Neuronal stem cell (in vitro differentiated cells): ENCODE measurements at regions not wholly inside any gene's neighbourhood (a gene's known extent, or its start where the extent isn't known, plus 50 kb on each side); places are given as distances from the start of the nearest gene placed in this dataset.

ENCODE experiments used
- DNase-seq: peaks from one replicate; pipeline ENCODE4 v3.0.0-alpha.2; 2013; ENCODE audit warnings: low spot score
- H2AFZ ChIP-seq: one replicate; pipeline ENCODE4 v1.6.1; 2013; ENCODE audit warnings: mild to moderate bottlenecking, low read length, inconsistent platforms
- H2AK5ac ChIP-seq: 2 replicates; pipeline ENCODE4 v1.6.1; 2013; ENCODE audit warnings: low read depth, mild to moderate bottlenecking, inconsistent platforms, low read length, moderate library complexity, mixed read lengths
- H2BK120ac ChIP-seq: 2 replicates; pipeline ENCODE4 v1.6.1; 2013; ENCODE audit warnings: low read depth, mild to moderate bottlenecking, inconsistent platforms, low read length, moderate library complexity, mixed read lengths
- H2BK12ac ChIP-seq: one replicate; pipeline ENCODE4 v1.6.1; 2013; ENCODE audit warnings: low read length, inconsistent platforms
- H2BK15ac ChIP-seq: 2 replicates; pipeline ENCODE4 v1.6.1; 2013; ENCODE audit warnings: mild to moderate bottlenecking, low read length, inconsistent platforms, mixed read lengths
- H2BK5ac ChIP-seq: one replicate; pipeline ENCODE4 v1.6.1; 2013; ENCODE audit warnings: inconsistent platforms, mild to moderate bottlenecking, low read length, moderate library complexity
- H3K14ac ChIP-seq: one replicate; pipeline ENCODE4 v1.6.1; 2013; ENCODE audit warnings: low read length, inconsistent platforms
- H3K18ac ChIP-seq: 2 replicates; pipeline ENCODE4 v1.6.1; 2013; ENCODE audit warnings: low read length, inconsistent platforms
- H3K23ac ChIP-seq: 2 replicates; pipeline ENCODE4 v1.6.1; 2013; ENCODE audit warnings: low read depth, mild to moderate bottlenecking, mixed read lengths, low read length, inconsistent platforms; ENCODE audit not compliant: poor library complexity
- H3K27ac ChIP-seq: replicated peaks from 3 replicates; pipeline ENCODE4 v1.5.1; 2013; ENCODE audit warnings: low read length, inconsistent platforms
- H3K27me3 ChIP-seq, 3 experiments: 2 replicates each; pipeline ENCODE4 v1.6.1; 2013; ENCODE audit warnings: low read length in 3 of 3, mild to moderate bottlenecking in 2 of 3, inconsistent platforms in 1 of 3, low read depth in 1 of 3, mixed read lengths in 1 of 3, moderate library complexity in 1 of 3; ENCODE audit not compliant: control insufficient read depth in 3 of 3, insufficient read depth in 3 of 3
- H3K36me3 ChIP-seq, 2 donors: replicated peaks in 1 of 2; 2 replicates each; pipeline ENCODE4 v1.6.1; 2013; ENCODE audit warnings: low read length in 2 of 2; ENCODE audit not compliant: control insufficient read depth in 2 of 2, insufficient read depth in 2 of 2
- H3K4ac ChIP-seq: 2 replicates; pipeline ENCODE4 v1.6.1; 2013; ENCODE audit warnings: inconsistent platforms, mild to moderate bottlenecking, low read length, moderate library complexity
- H3K4me1 ChIP-seq, 2 donors: 1 replicate in 1 of 2; 2 replicates in 1 of 2; pipeline ENCODE4 v1.6.1; 2013; ENCODE audit warnings: low read length in 2 of 2, low read depth in 1 of 2; ENCODE audit not compliant: control insufficient read depth in 2 of 2, insufficient read depth in 1 of 2
- H3K4me2 ChIP-seq: one replicate; pipeline ENCODE4 v1.6.1; 2013; ENCODE audit warnings: mild to moderate bottlenecking, low read length, inconsistent platforms; ENCODE audit not compliant: insufficient read depth, poor library complexity, severe bottlenecking
- H3K4me3 ChIP-seq, 2 donors: 2 replicates each; pipeline ENCODE4 v1.5.1; 2013; ENCODE audit warnings: low read length in 2 of 2, mild to moderate bottlenecking in 2 of 2, inconsistent platforms in 1 of 2, moderate library complexity in 1 of 2
- H3K79me1 ChIP-seq: one replicate; pipeline ENCODE4 v1.6.1; 2013; ENCODE audit warnings: low read depth, mild to moderate bottlenecking, inconsistent platforms, low read length, moderate library complexity
- H3K9ac ChIP-seq: one replicate; pipeline ENCODE4 v1.6.1; 2013; ENCODE audit warnings: mild to moderate bottlenecking, low read depth, low read length, inconsistent platforms; ENCODE audit not compliant: poor library complexity
- H3K9me3 ChIP-seq, 2 donors: replicated peaks in 1 of 2; 2 replicates each; pipeline versions ENCODE3 to v1.6.1; 2013; ENCODE audit warnings: low read length in 2 of 2, mild to moderate bottlenecking in 2 of 2, inconsistent platforms in 1 of 2, low read depth in 1 of 2, mixed read lengths in 1 of 2, moderate library complexity in 1 of 2; ENCODE audit not compliant: control insufficient read depth in 2 of 2, insufficient read depth in 1 of 2
- H4K8ac ChIP-seq: one replicate; pipeline ENCODE4 v1.6.1; 2013; ENCODE audit warnings: low read depth, mild to moderate bottlenecking, inconsistent platforms, low read length, moderate library complexity
- H4K91ac ChIP-seq: one replicate; pipeline ENCODE4 v1.6.1; 2013; ENCODE audit warnings: low read length, low read depth, mild to moderate bottlenecking, inconsistent platforms; ENCODE audit not compliant: poor library complexity
- WGBS, 2 donors: extraction: QIAGEN DNeasy Blood & Tissue Kit; methylation state at CpG; one replicate each; pipeline ENCODE4 v1.1.7; 2013; ENCODE audit warnings: missing lambda C conversion rate in 2 of 2, mixed read lengths in 1 of 2; ENCODE audit not compliant: insufficient read length in 2 of 2, insufficient replicate concordance in 1 of 2; ENCODE audit errors: extremely low coverage in 2 of 2; 5-methylcytosine and 5-hydroxymethylcytosine counted together

DNA sequence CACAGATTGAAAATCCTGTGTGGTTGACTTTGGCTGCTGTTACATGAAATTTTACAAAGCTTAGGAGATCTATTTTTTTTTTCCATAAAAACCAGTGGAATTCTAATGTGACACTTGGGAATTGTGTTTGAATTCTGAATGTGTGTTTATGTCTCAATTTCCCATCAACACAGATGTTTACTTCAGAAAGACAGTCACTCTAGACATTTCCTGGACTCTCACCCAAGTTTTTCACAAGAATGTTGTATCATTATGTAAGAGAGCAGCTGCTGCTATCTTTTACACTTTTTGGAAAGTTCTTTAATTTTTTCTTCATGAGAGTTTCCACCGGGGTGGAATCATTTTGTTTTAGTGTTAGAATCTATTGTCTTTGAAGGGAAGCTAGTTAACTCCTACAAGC is 210.1 kb downstream of the GIPC2 start:
- no peak for DNase-seq
- no peak overlapping the region for H2BK15ac ChIP-seq
- H3K79me1 ChIP-seq, result no peaks in the 10 kb centered on the region
- H2AK5ac ChIP-seq, result no peak overlapping the region
- H3K4me1 ChIP-seq, result no peaks in the 10 kb centered on the region
- no peak overlapping the region for H4K8ac ChIP-seq
- no peak overlapping the region for H3K18ac ChIP-seq
- no peaks in the 10 kb centered on the region for H3K27me3 ChIP-seq
- H3K14ac ChIP-seq, result no peak overlapping the region
- no peak overlapping the region for H3K4me2 ChIP-seq
- no peak overlapping the region for H3K4ac ChIP-seq
- no peak overlapping the region for H3K4me3 ChIP-seq
- H3K36me3 ChIP-seq, result no peaks in the 10 kb centered on the region
- no peak overlapping the region for H3K23ac ChIP-seq
- WGBS, 2 donors, result no CpG with 5 or more reads among the region's 1 CpG
- no peaks in the 10 kb centered on the region for H3K9me3 ChIP-seq
- no peak overlapping the region for H3K27ac ChIP-seq
- no peak overlapping the region for H2BK12ac ChIP-seq
- no peak overlapping the region for H2BK120ac ChIP-seq
- no peak overlapping the region for H2AFZ ChIP-seq
- H2BK5ac ChIP-seq, result no peak overlapping the region
- no peak overlapping the region for H4K91ac ChIP-seq
- H3K9ac ChIP-seq, result no peak overlapping the region

DNA sequence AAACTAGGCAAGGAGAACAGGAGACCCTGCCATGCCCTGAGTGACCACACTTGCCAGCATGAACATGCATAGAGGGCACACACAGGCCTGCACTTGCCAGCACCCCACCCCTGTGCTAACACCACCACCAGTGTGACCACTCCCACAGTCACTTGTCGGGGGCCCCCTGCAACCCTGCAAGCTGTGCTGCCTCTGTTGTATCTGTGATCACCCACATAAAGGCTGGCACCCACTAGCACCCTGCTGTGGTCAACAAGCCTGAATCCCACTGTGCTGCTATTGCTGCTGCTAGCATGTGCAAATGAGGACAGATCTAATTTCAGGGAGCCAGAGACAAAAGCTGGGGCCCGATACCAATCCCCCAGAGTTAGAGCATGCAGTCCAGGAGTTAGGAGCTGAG is 217.7 kb downstream of the GIPC2 start:
- Histone ChIP-seq H3K9me3 (no peaks in the 10 kb centered on the region), H2BK5ac (no peak overlapping the region), H3K23ac (no peak overlapping the region), H3K14ac (no peak overlapping the region), H2AFZ (no peak overlapping the region), H2BK15ac (no peak overlapping the region), H4K91ac (no peak overlapping the region), H2BK120ac (no peak overlapping the region), H2BK12ac (no peak overlapping the region), H3K4me2 (no peak overlapping the region), H3K79me1 (no peaks in the 10 kb centered on the region), H3K9ac (peak overlapping the region; percentile 30), H4K8ac (no peak overlapping the region), H3K4ac (peak overlapping the region; percentile 37), H3K4me1 (peaks cover 0 to 3% of the 10 kb centered on the region in 2 donors), H2AK5ac (no peak overlapping the region), H3K18ac (peak overlapping the region; percentile 33), H3K36me3 (no peaks in the 10 kb centered on the region), H3K27ac (no peak overlapping the region), H3K27me3 (no peaks in the 10 kb centered on the region), H3K4me3 (no peak overlapping the region)
- no CpG with 5 or more reads among the region's 2 CpGs for WGBS, 2 donors
- DNase-seq, result no peak

DNA sequence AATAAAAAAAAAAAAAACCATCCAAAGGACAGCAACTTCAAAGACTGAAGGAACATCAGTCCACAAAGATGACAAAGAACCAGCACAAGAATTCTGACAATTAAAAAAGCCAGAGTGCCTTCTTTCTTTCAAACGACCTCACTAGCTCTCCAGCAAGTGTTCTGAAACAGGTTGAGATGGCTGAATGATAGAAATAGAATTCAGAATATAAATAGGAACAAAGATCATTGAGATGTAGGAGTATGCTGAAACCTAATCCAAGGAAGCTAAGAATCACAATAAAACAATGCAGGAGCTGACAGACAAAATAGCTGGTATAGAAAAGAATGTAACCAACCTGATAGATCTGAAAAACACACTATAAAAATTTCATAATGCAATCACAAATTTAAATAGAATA is 218.2 kb downstream of the GIPC2 start:
- H3K4me2 ChIP-seq, result no peak overlapping the region
- H4K8ac ChIP-seq, result no peak overlapping the region
- no peaks in the 10 kb centered on the region for H3K36me3 ChIP-seq
- no peaks in the 10 kb centered on the region for H3K79me1 ChIP-seq
- no peak overlapping the region for H2BK15ac ChIP-seq
- no peak overlapping the region for H3K27ac ChIP-seq
- no peak overlapping the region for H3K23ac ChIP-seq
- H3K4me1 ChIP-seq, result peaks cover 0 to 3% of the 10 kb centered on the region in 2 donors
- H3K4ac ChIP-seq, result no peak overlapping the region
- no peak overlapping the region for H3K14ac ChIP-seq
- H3K18ac ChIP-seq, result no peak overlapping the region
- no peaks in the 10 kb centered on the region for H3K27me3 ChIP-seq
- no peak overlapping the region for H2AK5ac ChIP-seq
- no CpG with 5 or more reads among the region's 1 CpG for WGBS, 2 donors
- no peak overlapping the region for H4K91ac ChIP-seq
- no peak overlapping the region for H2BK5ac ChIP-seq
- H3K9me3 ChIP-seq, result no peaks in the 10 kb centered on the region
- no peak overlapping the region for H3K9ac ChIP-seq
- no peak overlapping the region for H2AFZ ChIP-seq
- no peak overlapping the region for H2BK12ac ChIP-seq
- no peak for DNase-seq
- H3K4me3 ChIP-seq, result no peak overlapping the region
- H2BK120ac ChIP-seq, result no peak overlapping the region

DNA sequence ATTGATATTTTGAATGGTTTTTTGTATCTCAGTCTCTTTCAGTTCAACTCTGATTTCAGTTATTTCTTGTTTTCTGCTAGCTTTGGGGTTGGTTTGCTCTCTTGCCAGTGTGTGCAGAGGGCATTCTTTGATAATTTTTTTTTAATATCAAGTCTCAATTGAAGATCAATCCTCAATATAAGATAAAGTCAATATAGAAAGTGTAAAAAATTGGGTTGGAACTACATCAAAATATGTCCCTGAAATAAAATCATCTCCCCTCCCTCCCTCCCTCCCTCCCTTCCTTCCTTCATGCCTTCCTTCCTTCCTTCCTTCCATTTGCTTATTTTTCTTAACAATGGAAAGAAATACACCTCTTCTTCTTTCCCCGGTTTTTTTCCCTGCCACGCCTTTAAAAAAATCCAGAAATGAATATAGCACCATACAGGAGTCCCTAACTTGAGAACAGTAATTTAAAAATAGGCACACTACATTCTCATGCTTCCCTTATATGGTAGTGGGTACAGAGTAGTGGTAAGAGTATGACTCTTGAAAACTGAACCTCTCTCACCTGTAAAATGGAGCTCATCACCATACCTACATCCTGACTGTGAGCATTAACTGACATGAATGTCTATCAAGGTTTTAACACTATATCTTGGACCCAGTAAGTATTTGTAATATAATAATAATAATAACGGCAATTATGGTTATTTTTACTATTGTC is 221.9 kb downstream of the GIPC2 start:
- H2BK120ac ChIP-seq, result no peak overlapping the region
- H3K4me3 ChIP-seq, result no peak overlapping the region
- no peak overlapping the region for H3K4me2 ChIP-seq
- H3K36me3 ChIP-seq, result no peaks in the 10 kb centered on the region
- H3K9me3 ChIP-seq, result no peaks in the 10 kb centered on the region
- no peaks in the 10 kb centered on the region for H3K79me1 ChIP-seq
- H4K91ac ChIP-seq, result no peak overlapping the region
- peaks cover 0 to 3% of the 10 kb centered on the region in 2 donors for H3K4me1 ChIP-seq
- H2BK15ac ChIP-seq, result no peak overlapping the region
- DNase-seq, result no peak
- no peaks in the 10 kb centered on the region for H3K27me3 ChIP-seq
- no peak overlapping the region for H4K8ac ChIP-seq
- no peak overlapping the region for H2AK5ac ChIP-seq
- WGBS, 2 donors, result no CpG with 5 or more reads among the region's 3 CpGs
- no peak overlapping the region for H2BK5ac ChIP-seq
- H2BK12ac ChIP-seq, result no peak overlapping the region
- no peak overlapping the region for H3K18ac ChIP-seq
- no peak overlapping the region for H3K14ac ChIP-seq
- H3K27ac ChIP-seq, result no peak overlapping the region
- no peak overlapping the region for H3K9ac ChIP-seq
- no peak overlapping the region for H2AFZ ChIP-seq
- no peak overlapping the region for H3K23ac ChIP-seq
- no peak overlapping the region for H3K4ac ChIP-seq
